GM12878 (cell line): ENCODE measurements at regions not wholly inside any gene's neighbourhood (a gene's known extent, or its start where the extent isn't known, plus 50 kb on each side); places are given as distances from the start of the nearest gene placed in this dataset.

Experiments
- ATAC-seq: fragments of 200-7000 bp; cut with Tn5 transposase; 3 replicates; pipeline ENCODE4 v1.9.1; 2020; ENCODE audit warnings: mild to moderate bottlenecking, moderate library complexity
- BruUV-seq: library from RNA; stranded (reverse); fragments of 400-500 nt; replicated peaks from 2 replicates; lab custom pipeline; 2021; lab: Mats Ljungman, UMichigan
- CTCF ChIA-PET: fragments of 300-600 bp; sonication (Branson Sonifier 250); formaldehyde crosslinking; extraction: SDS; loops from one replicate; lab custom pipeline; 2021; ENCODE audit warnings: inconsistent platforms; lab: Yijun Ruan, JAX
- POLR2A ChIA-PET: fragments of 350-600 bp; formaldehyde crosslinking; extraction: SDS; loops from one replicate; lab custom pipeline; 2021; ENCODE audit warnings: inconsistent platforms; lab: Charles Lee
- RAD21 ChIA-PET: fragments of 300-600 bp; sonication (Branson Sonifier 250); formaldehyde crosslinking; loops from one replicate; lab custom pipeline; 2023; ENCODE audit warnings: antibody characterized with exemption; ENCODE audit not compliant: unreplicated experiment; lab: Charles Lee
- SMC1A ChIA-PET: fragments of 300-600 bp; sonication (Branson Sonifier 250); formaldehyde crosslinking; loops from one replicate; lab custom pipeline; 2023; ENCODE audit not compliant: unreplicated experiment, uncharacterized antibody; lab: Charles Lee
- DNase-seq: peaks from one replicate; pipeline ENCODE4 v3.0.0-alpha.2; 2011; ENCODE audit warnings: low read depth, low spot score
- FAIRE-seq: peaks from 3 replicates; lab custom pipeline; 2011; peaks lifted over from hg19 to GRCh38; lab: Jason Lieb, UNC
- H2AFZ ChIP-seq: 2 replicates; pipeline ENCODE4 v1.6.0; 2011; ENCODE audit warnings: low read depth, low read length, control low read depth; ENCODE audit not compliant: control insufficient read depth
- H3K27ac ChIP-seq: 2 replicates; pipeline ENCODE4 v1.5.1; 2011; ENCODE audit warnings: control low read depth; ENCODE audit not compliant: control insufficient read depth, insufficient read depth
- H3K27me3 ChIP-seq, 2 experiments: replicated peaks in 1 of 2; 2 replicates each; pipeline versions ENCODE4 v1.6.0 to v1.6.1; 2011; ENCODE audit warnings: low read length in 1 of 2; ENCODE audit not compliant: control insufficient read depth in 2 of 2, insufficient read depth in 2 of 2
- H3K36me3 ChIP-seq, 2 experiments: 2 replicates each; pipeline ENCODE4 v1.5.1; 2011; ENCODE audit warnings: low read length in 1 of 2; ENCODE audit not compliant: control insufficient read depth in 2 of 2, insufficient read depth in 2 of 2
- H3K4me1 ChIP-seq: 2 replicates; pipeline ENCODE4 v1.6.1; 2011; ENCODE audit warnings: mild to moderate bottlenecking, low read length, moderate library complexity, mixed read lengths; ENCODE audit not compliant: control insufficient read depth, insufficient read depth
- H3K4me2 ChIP-seq: 2 replicates; pipeline ENCODE4 v1.6.0; 2011; ENCODE audit warnings: control low read depth; ENCODE audit not compliant: control insufficient read depth, insufficient read depth
- H3K4me3 ChIP-seq: fragments of 200-600 bp; sonication (generic); 2 replicates; pipeline ENCODE4 v1.5.1; 2016
- H3K79me2 ChIP-seq: 2 replicates; pipeline ENCODE4 v1.6.0; 2011; ENCODE audit warnings: low read length; ENCODE audit not compliant: control insufficient read depth, insufficient read depth
- H3K9ac ChIP-seq: 2 replicates; pipeline ENCODE4 v1.8.0; 2011; ENCODE audit warnings: low read length, control low read depth, mixed read lengths; ENCODE audit not compliant: control insufficient read depth, insufficient read depth
- H3K9me3 ChIP-seq: replicated peaks from 3 replicates; pipeline ENCODE4 v1.5.1; 2011; ENCODE audit warnings: mild to moderate bottlenecking, low read length; ENCODE audit not compliant: control insufficient read depth, insufficient read depth
- H4K20me1 ChIP-seq: 2 replicates; pipeline ENCODE4 v1.6.0; 2011; ENCODE audit not compliant: control insufficient read depth, insufficient read depth
- ASH2L ChIP-seq: fragments of 300-600, 200-600 bp; sonication (generic); IDR thresholded peaks from 2 replicates; pipeline ENCODE4 v1.6.1; 2017; ENCODE audit warnings: low read depth, mild to moderate bottlenecking, borderline replicate concordance
- GATAD2B ChIP-seq: fragments of 450-650 bp; conservative IDR thresholded peaks from 2 replicates; pipeline ENCODE4 v1.6.1; 2017; ENCODE audit warnings: low read depth, mild to moderate bottlenecking, moderate library complexity
- HCFC1 ChIP-seq: fragments of 150-350 bp; IDR thresholded peaks from 2 replicates; pipeline ENCODE4 v1.6.1; 2014; ENCODE audit warnings: low read length
- JUNB ChIP-seq: IDR thresholded peaks from 2 replicates; pipeline ENCODE4 v1.6.1; 2016; ENCODE audit warnings: antibody characterized with exemption, mild to moderate bottlenecking
- JUND ChIP-seq: IDR thresholded peaks from 2 replicates; pipeline ENCODE4 v1.6.1; 2012; ENCODE audit warnings: low read depth, mild to moderate bottlenecking, low read length, improper control_type of control experiment, moderate library complexity
- NFXL1 ChIP-seq: fragments of 450-650 bp; IDR thresholded peaks from 2 replicates; pipeline ENCODE4 v1.6.1; 2017; ENCODE audit warnings: antibody characterized with exemption, mild to moderate bottlenecking, borderline replicate concordance
- NR2C1 ChIP-seq: fragments of 450-650 bp; IDR thresholded peaks from 2 replicates; pipeline ENCODE4 v1.6.1; 2017; ENCODE audit warnings: antibody characterized with exemption, mild to moderate bottlenecking, moderate library complexity
- RUNX3 ChIP-seq: IDR thresholded peaks from 2 replicates; pipeline ENCODE4 v1.6.1; 2012; ENCODE audit warnings: low read length, inconsistent platforms
- SPI1 ChIP-seq: IDR thresholded peaks from 2 replicates; pipeline ENCODE4 v1.6.1; 2011; ENCODE audit warnings: low read depth, mild to moderate bottlenecking, low read length, moderate library complexity, borderline replicate concordance; ENCODE audit not compliant: insufficient read depth
- SREBF2 ChIP-seq: IDR thresholded peaks from 2 replicates; pipeline ENCODE4 v1.6.1; 2012; ENCODE audit warnings: mild to moderate bottlenecking, low read length
- TAF1 ChIP-seq: IDR thresholded peaks from 2 replicates; pipeline ENCODE4 v1.6.1; 2011; ENCODE audit warnings: mild to moderate bottlenecking, low read depth, low read length, borderline replicate concordance
- TARDBP ChIP-seq: IDR thresholded peaks from 2 replicates; pipeline ENCODE4 v1.6.1; 2016; ENCODE audit warnings: borderline replicate concordance
- YBX1 ChIP-seq: fragments of 450-650 bp; IDR thresholded peaks from 2 replicates; pipeline ENCODE4 v1.6.1; 2016; ENCODE audit warnings: antibody characterized with exemption
- YY1 ChIP-seq: IDR thresholded peaks from 2 replicates; pipeline ENCODE4 v1.6.1; 2011; ENCODE audit warnings: low read depth, mild to moderate bottlenecking, low read length
- ZBED1 ChIP-seq: IDR thresholded peaks from 2 replicates; pipeline ENCODE4 v1.6.1; 2016; ENCODE audit warnings: borderline replicate concordance
- ZNF217 ChIP-seq: fragments of 450-650 bp; IDR thresholded peaks from 2 replicates; pipeline ENCODE4 v1.6.1; 2017; ENCODE audit warnings: antibody characterized with exemption, mild to moderate bottlenecking
- ZNF384 ChIP-seq: IDR thresholded peaks from 2 replicates; pipeline ENCODE4 v1.6.1; 2012; ENCODE audit warnings: low read depth, mild to moderate bottlenecking, low read length, improper control_type of control experiment, borderline replicate concordance
- WGBS: methylation state at CpG from one replicate; pipeline ENCODE4 v1.1.6; 2016; ENCODE audit warnings: low lambda C conversion rate; ENCODE audit not compliant: insufficient replicate concordance, insufficient coverage; ENCODE audit errors: missing lambda C conversion rate; 5-methylcytosine and 5-hydroxymethylcytosine counted together
- in situ Hi-C: fragments of 300-500 bp; cut with MboI; formaldehyde crosslinking; loops from 9 replicates; pipeline ENCODE4 v1.14.3; 2018; ENCODE audit warnings: mixed read lengths
- intact Hi-C: fragments of 100-400 bp; cut with micrococcal nuclease; formaldehyde crosslinking; loops from one replicate; pipeline ENCODE4 v1.14.2; 2022; ENCODE audit not compliant: unreplicated experiment
- TF ChIP-seq, protein P1 (sequence below): IDR thresholded peaks from 2 replicates; pipeline ENCODE4 v1.6.1; 2012; ENCODE audit warnings: low read depth, low read length, improper control_type of control experiment

GRCh38 chr3:5270666-5271371 is 83.3 kb downstream of the EDEM1 start:
- SMC1A ChIA-PET = interaction anchor here (0.6 kb wide), 1 partner anchor 244 kb away, joined by 3 read pairs; no protein-coding TSS in a partner anchor
- 47% methylated on average over 9 of the region's 9 CpGs for WGBS
- RAD21 ChIA-PET = no interaction called here
- Histone ChIP-seq H3K9me3 (no peaks in the 10 kb centered on the region), H4K20me1 (no peaks in the 10 kb centered on the region), H3K4me2 (no peak overlapping the region), H3K4me3 (no peak overlapping the region), H3K36me3 (no peaks in the 10 kb centered on the region), H3K4me1 (no peaks in the 10 kb centered on the region), H3K79me2 (no peaks in the 10 kb centered on the region), H2AFZ (no peak overlapping the region), H3K27ac (no peak overlapping the region), H3K27me3 (no peaks in the 10 kb centered on the region), H3K9ac (no peak overlapping the region)
- FAIRE-seq = no peak
- CTCF ChIA-PET = interaction anchor here (1.4 kb wide), 1 partner anchor 43 kb away, joined by 4 read pairs; no protein-coding TSS in a partner anchor
- in situ Hi-C loops = no loop called here
- DNase-seq = no peak
- BruUV-seq = no TSS peak
- POLR2A ChIA-PET = no interaction called here
- intact Hi-C loops = loop anchor here (5.0 kb wide), 1 partner anchor 1624 kb away; no protein-coding TSS in a partner anchor
- TF ChIP-seq TAF1 = no peak
- no peak for TF ChIP-seq YBX1
- TF ChIP-seq ZNF384 = no peak
- no peak for TF ChIP-seq ZNF217
- no peak for TF ChIP-seq ASH2L
- TF ChIP-seq JUND = no peak
- no peak for TF ChIP-seq ZBED1
- TF ChIP-seq NFXL1 = no peak
- TF ChIP-seq YY1 = no peak
- TF ChIP-seq JUNB = no peak
- TF ChIP-seq NR2C1 = no peak
- no peak for TF ChIP-seq HCFC1
- TF ChIP-seq RUNX3 = no peak
- no peak for TF ChIP-seq TARDBP
- no peak for TF ChIP-seq SPI1
- TF ChIP-seq SREBF2 = no peak
- no peak for TF ChIP-seq GATAD2B
- TF ChIP-seq, protein P1, sequence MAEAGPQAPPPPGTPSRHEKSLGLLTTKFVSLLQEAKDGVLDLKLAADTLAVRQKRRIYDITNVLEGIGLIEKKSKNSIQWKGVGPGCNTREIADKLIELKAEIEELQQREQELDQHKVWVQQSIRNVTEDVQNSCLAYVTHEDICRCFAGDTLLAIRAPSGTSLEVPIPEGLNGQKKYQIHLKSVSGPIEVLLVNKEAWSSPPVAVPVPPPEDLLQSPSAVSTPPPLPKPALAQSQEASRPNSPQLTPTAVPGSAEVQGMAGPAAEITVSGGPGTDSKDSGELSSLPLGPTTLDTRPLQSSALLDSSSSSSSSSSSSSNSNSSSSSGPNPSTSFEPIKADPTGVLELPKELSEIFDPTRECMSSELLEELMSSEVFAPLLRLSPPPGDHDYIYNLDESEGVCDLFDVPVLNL = no peak
- no peak for ATAC-seq
